ENCODE measurements at regions not wholly inside any gene's neighbourhood (a gene's known extent, or its start where the extent isn't known, plus 50 kb on each side); places are given as distances from the start of the nearest gene placed in this dataset.

GRCh38 chr15:54812383-54812782 is 384.4 kb downstream of the RSL24D1 start:
- no peak for ATAC-seq

DNA sequence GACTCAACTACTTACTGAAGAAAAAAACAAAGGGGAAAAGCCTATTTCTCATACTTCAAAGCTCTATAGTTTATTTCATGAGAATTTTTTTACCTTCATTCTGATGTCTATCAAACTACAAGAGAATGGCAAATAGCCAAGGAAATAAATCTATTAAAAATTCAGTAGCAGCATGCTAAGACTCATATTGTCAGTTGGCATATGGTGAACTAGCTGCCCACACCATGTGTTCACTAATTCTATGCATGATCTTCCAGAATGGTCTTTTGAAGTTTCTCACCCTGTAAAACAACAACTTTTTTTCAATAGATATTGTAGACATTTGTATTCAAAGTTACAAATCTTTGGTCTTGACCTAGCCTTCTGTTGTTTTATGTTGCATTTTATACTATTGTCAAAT is 386.2 kb downstream of the RSL24D1 start:
- intact Hi-C loops (cut with DNase I), result no loop called here
- H3K27ac ChIP-seq, result no peak overlapping the region
- H3K27me3 ChIP-seq, result no peaks in the 10 kb centered on the region
- no peak for TF ChIP-seq CTCF (IDR thresholded peaks at IDR 0.05)
- ATAC-seq (no peak), DNase-seq (no peak)
- no peaks in the 10 kb centered on the region for H3K4me1 ChIP-seq
- H3K9me3 ChIP-seq, result peaks cover 0 to 10% of the 10 kb centered on the region in 2 donors
- no peaks in the 10 kb centered on the region for H3K36me3 ChIP-seq
- no peak overlapping the region for H3K4me3 ChIP-seq

More at GRCh38 chr15:54812383-54812782, 384.4 kb downstream of the RSL24D1 start:
- H3K4me1 ChIP-seq, result no peaks in the 10 kb centered on the region
- no peak for TF ChIP-seq CTCF (IDR thresholded peaks at IDR 0.05)
- DNase-seq, result no peak
- H3K9me3 ChIP-seq, result peaks cover 0 to 10% of the 10 kb centered on the region in 2 donors
- H3K27ac ChIP-seq, result no peak overlapping the region
- H3K27me3 ChIP-seq, result no peaks in the 10 kb centered on the region
- H3K36me3 ChIP-seq, result no peaks in the 10 kb centered on the region
- intact Hi-C loops (cut with DNase I), result no loop called here
- H3K4me3 ChIP-seq, result no peak overlapping the region

GRCh38 chr15:54810031-54810430 is 386.7 kb downstream of the RSL24D1 start:
- no peak overlapping the region for H3K4me3 ChIP-seq
- ATAC-seq, result no peak
- H3K36me3 ChIP-seq, result no peaks in the 10 kb centered on the region
- H3K27me3 ChIP-seq, result no peaks in the 10 kb centered on the region
- H3K4me1 ChIP-seq, result no peaks in the 10 kb centered on the region
- intact Hi-C loops (cut with DNase I), result no loop called here
- H3K9me3 ChIP-seq, result peaks cover 0 to 10% of the 10 kb centered on the region in 2 donors
- no peak for DNase-seq
- no peak for TF ChIP-seq CTCF (IDR thresholded peaks at IDR 0.05)
- H3K27ac ChIP-seq, result no peak overlapping the region

- no peak for DNase-seq
- Histone ChIP-seq H3K27ac (no peak overlapping the region), H3K9me3 (no peaks in the 10 kb centered on the region), H3K4me1 (no peaks in the 10 kb centered on the region), H3K36me3 (no peaks in the 10 kb centered on the region), H3K27me3 (no peaks in the 10 kb centered on the region), H3K4me3 (no peak overlapping the region)
- TF ChIP-seq CTCF (IDR thresholded peaks at IDR 0.05), result no peak
- ATAC-seq, result no peak
- intact Hi-C loops (cut with DNase I), result no loop called here
Measured at GRCh38 chr15:54808321-54808720, 388.4 kb downstream of the RSL24D1 start.

- Histone ChIP-seq H3K4me3 (no peak overlapping the region), H3K36me3 (no peaks in the 10 kb centered on the region), H3K27me3 (no peaks in the 10 kb centered on the region), H3K4me1 (no peaks in the 10 kb centered on the region), H3K9me3 (no peaks in the 10 kb centered on the region), H3K27ac (peak overlapping the region in 1 of 2 donors; percentile 63)
- DNase-seq (no peak), ATAC-seq (no peak)
- intact Hi-C loops (cut with DNase I), result no loop called here
- TF ChIP-seq CTCF (IDR thresholded peaks at IDR 0.05), result no peak
Measured at GRCh38 chr15:54803987-54804386, 392.8 kb downstream of the RSL24D1 start.
